H1 (cell line): ENCODE measurements at regions not wholly inside any gene's neighbourhood (a gene's known extent, or its start where the extent isn't known, plus 50 kb on each side); places are given as distances from the start of the nearest gene placed in this dataset.

ENCODE experiments used
- CTCF ChIA-PET: fragments of 300-600 bp; sonication (Branson Sonifier 250); formaldehyde crosslinking; loops from one replicate; lab custom pipeline; 2021; ENCODE audit not compliant: partially characterized antibody; lab: Charles Lee
- POLR2A ChIA-PET: fragments of 300-600 bp; sonication (Branson Sonifier 250); formaldehyde crosslinking; loops from one replicate; lab custom pipeline; 2021; ENCODE audit warnings: inconsistent platforms; ENCODE audit not compliant: partially characterized antibody; lab: Charles Lee
- DNase-seq, 2 experiments: peaks; one replicate each; pipeline versions ENCODE4 v3.0.0 to v3.0.0-alpha.2; 2010 to 2022; ENCODE audit warnings: low spot score in 2 of 2, low read depth in 1 of 2, mixed read lengths in 1 of 2
- FAIRE-seq: peaks from 2 replicates; lab custom pipeline; 2011; peaks lifted over from hg19 to GRCh38; lab: Jason Lieb, UNC
- H2AFZ ChIP-seq: 2 replicates; pipeline ENCODE4 v1.8.1; 2012; ENCODE audit warnings: low read length, inconsistent platforms
- H2AK5ac ChIP-seq: 2 replicates; pipeline ENCODE4 v1.6.1; 2013; ENCODE audit warnings: low read depth, low read length
- H2BK120ac ChIP-seq: replicated peaks from 2 replicates; pipeline ENCODE3; 2013; ENCODE audit warnings: low read depth, low read length, inconsistent platforms
- H2BK12ac ChIP-seq: 2 replicates; pipeline ENCODE4 v1.6.1; 2013; ENCODE audit warnings: low read depth, low read length
- H2BK15ac ChIP-seq: 2 replicates; pipeline ENCODE4 v1.6.1; 2013; ENCODE audit warnings: low read length
- H2BK20ac ChIP-seq: 2 replicates; pipeline ENCODE4 v1.6.1; 2013; ENCODE audit warnings: low read length
- H2BK5ac ChIP-seq: 2 replicates; pipeline ENCODE4 v1.6.1; 2013; ENCODE audit warnings: low read depth, low read length
- H3K14ac ChIP-seq: 2 replicates; pipeline ENCODE4 v1.6.1; 2013; ENCODE audit warnings: inconsistent platforms; ENCODE audit not compliant: insufficient read length
- H3K18ac ChIP-seq: 2 replicates; pipeline ENCODE4 v1.6.1; 2013; ENCODE audit warnings: low read length; ENCODE audit errors: extremely low read depth
- H3K23ac ChIP-seq: 2 replicates; pipeline ENCODE4 v1.6.1; 2013; ENCODE audit warnings: inconsistent platforms; ENCODE audit not compliant: insufficient read length
- H3K23me2 ChIP-seq: 2 replicates; pipeline ENCODE4 v1.6.1; 2013; ENCODE audit warnings: low read depth, low read length
- H3K27ac ChIP-seq: 2 replicates; pipeline ENCODE4 v1.6.1; 2011; ENCODE audit warnings: low read depth, low read length, inconsistent platforms
- H3K27me3 ChIP-seq, 4 experiments: replicated peaks in 1 of 4; 1 replicate in 1 of 4; 2 replicates in 3 of 4; pipeline versions ENCODE4 v1.6.1 to v1.8.1; 2011 to 2013; ENCODE audit warnings: low read length in 3 of 4, mild to moderate bottlenecking in 3 of 4, inconsistent platforms in 2 of 4, mixed read lengths in 2 of 4, moderate library complexity in 1 of 4; ENCODE audit not compliant: control insufficient read depth in 3 of 4, insufficient read depth in 3 of 4; ENCODE audit errors: extremely low read depth in 1 of 4
- H3K36me3 ChIP-seq, 4 experiments: 2 replicates each; pipeline versions ENCODE4 v1.6.1 to v1.8.1; 2011 to 2013; ENCODE audit warnings: mild to moderate bottlenecking in 4 of 4, low read length in 3 of 4, moderate library complexity in 2 of 4, control low read depth in 1 of 4, inconsistent platforms in 1 of 4; ENCODE audit not compliant: insufficient read depth in 4 of 4, control insufficient read depth in 2 of 4
- H3K4ac ChIP-seq: replicated peaks from 2 replicates; pipeline ENCODE3; 2013; ENCODE audit warnings: low read length, low read depth, mixed read lengths, inconsistent platforms; ENCODE audit not compliant: insufficient read length
- H3K4me1 ChIP-seq, 4 experiments: replicated peaks in 1 of 4; 1 replicate in 1 of 4; 2 replicates in 3 of 4; pipeline versions ENCODE4 v1.6.1 to v1.8.1; 2011 to 2013; ENCODE audit warnings: low read length in 3 of 4, inconsistent platforms in 2 of 4, mixed read lengths in 1 of 4; ENCODE audit not compliant: insufficient read depth in 4 of 4, control insufficient read depth in 3 of 4
- H3K4me2 ChIP-seq, 2 experiments: 2 replicates each; pipeline versions ENCODE4 v1.6.1 to v1.8.1; 2011 to 2013; ENCODE audit warnings: low read depth in 2 of 2, low read length in 2 of 2, control low read depth in 1 of 2, inconsistent platforms in 1 of 2, mild to moderate bottlenecking in 1 of 2; ENCODE audit not compliant: insufficient read depth in 1 of 2
- H3K4me3 ChIP-seq, 4 experiments: fragments of 200-600, 300-600 bp in 1 of 4; sonication (generic), shearing (Covaris generic), sonication (Bioruptor Twin) in 1 of 4; 2 replicates each; pipeline versions ENCODE4 v1.5.1 to v1.8.1; 2011 to 2016; ENCODE audit warnings: low read length in 4 of 4, low read depth in 3 of 4, control low read depth in 2 of 4, inconsistent platforms in 2 of 4, mild to moderate bottlenecking in 2 of 4, mixed read lengths in 1 of 4, moderate library complexity in 1 of 4; ENCODE audit not compliant: insufficient read depth in 2 of 4; ENCODE audit errors: extremely low read depth in 1 of 4
- H3K56ac ChIP-seq: replicated peaks from 2 replicates; pipeline ENCODE3; 2013; ENCODE audit warnings: low read depth, mild to moderate bottlenecking, mixed read lengths, low read length, inconsistent platforms; ENCODE audit not compliant: insufficient read length
- H3K79me1 ChIP-seq: 2 replicates; pipeline ENCODE4 v1.6.1; 2013; ENCODE audit warnings: low read depth, low read length, control low read depth
- H3K79me2 ChIP-seq, 2 experiments: 2 replicates each; pipeline versions ENCODE4 v1.6.1 to v1.8.1; 2012 to 2013; ENCODE audit warnings: low read length in 2 of 2, mild to moderate bottlenecking in 2 of 2, inconsistent platforms in 1 of 2; ENCODE audit not compliant: insufficient read depth in 2 of 2, control insufficient read depth in 1 of 2
- H3K9ac ChIP-seq, 4 experiments: replicated peaks in 1 of 4; 1 replicate in 1 of 4; 2 replicates in 3 of 4; pipeline versions ENCODE4 v1.6.1 to v1.8.1; 2011 to 2013; ENCODE audit warnings: low read depth in 3 of 4, low read length in 3 of 4, control low read depth in 2 of 4, mild to moderate bottlenecking in 2 of 4, moderate library complexity in 2 of 4, inconsistent platforms in 1 of 4; ENCODE audit errors: extremely low read depth in 1 of 4
- H3K9me3 ChIP-seq, 2 experiments: 2 replicates each; pipeline versions ENCODE4 v1.6.1 to v1.8.1; 2012 to 2013; ENCODE audit warnings: mild to moderate bottlenecking in 2 of 2, moderate library complexity in 2 of 2, control low read depth in 1 of 2, inconsistent platforms in 1 of 2, low read depth in 1 of 2, low read length in 1 of 2, mixed read lengths in 1 of 2; ENCODE audit not compliant: insufficient read depth in 2 of 2
- H4K20me1 ChIP-seq, 2 experiments: replicated peaks in 1 of 2; 2 replicates each; pipeline versions ENCODE3 to v1.8.1; 2011 to 2013; ENCODE audit warnings: inconsistent platforms in 2 of 2, low read length in 2 of 2, mild to moderate bottlenecking in 1 of 2; ENCODE audit not compliant: insufficient read depth in 2 of 2, control insufficient read depth in 1 of 2
- H4K5ac ChIP-seq: 2 replicates; pipeline ENCODE4 v1.6.1; 2013; ENCODE audit warnings: low read length, low read depth, mixed read lengths, inconsistent platforms; ENCODE audit not compliant: insufficient read length
- H4K8ac ChIP-seq: 2 replicates; pipeline ENCODE4 v1.8.0; 2013; ENCODE audit warnings: mild to moderate bottlenecking, moderate library complexity, low read length, inconsistent platforms; ENCODE audit not compliant: insufficient read depth; ENCODE audit errors: extremely low read depth
- H4K91ac ChIP-seq: replicated peaks from 2 replicates; pipeline ENCODE3; 2013; ENCODE audit warnings: low read length, mixed read lengths, inconsistent platforms; ENCODE audit not compliant: insufficient read length
- CHD2 ChIP-seq: IDR thresholded peaks from 2 replicates; pipeline ENCODE4 v1.6.1; 2012; ENCODE audit warnings: low read length, improper control_type of control experiment
- GTF2F1 ChIP-seq: IDR thresholded peaks from 2 replicates; pipeline ENCODE4 v1.6.1; 2012; ENCODE audit warnings: low read depth, low read length, improper control_type of control experiment, borderline replicate concordance
- JUN ChIP-seq: IDR thresholded peaks from 2 replicates; pipeline ENCODE4 v1.6.1; 2011; ENCODE audit warnings: low read depth, mild to moderate bottlenecking, improper control_type of control experiment, low read length
- JUND ChIP-seq: IDR thresholded peaks from 2 replicates; pipeline ENCODE4 v1.6.1; 2011; ENCODE audit warnings: mild to moderate bottlenecking, improper control_type of control experiment, low read length
- MAX ChIP-seq: IDR thresholded peaks from 2 replicates; pipeline ENCODE4 v1.6.1; 2012; ENCODE audit warnings: inconsistent platforms
- SAP30 ChIP-seq: fragments of 300-600 bp; sonication (generic); IDR thresholded peaks from 2 replicates; pipeline ENCODE4 v1.7.1; 2012; ENCODE audit warnings: low read length, moderate library complexity, mild to moderate bottlenecking, inconsistent platforms; ENCODE audit not compliant: insufficient read depth, insufficient replicate concordance
- TCF12 ChIP-seq: IDR thresholded peaks from 2 replicates; pipeline ENCODE4 v1.6.1; 2011; ENCODE audit warnings: low read depth, mild to moderate bottlenecking, low read length
- YY1 ChIP-seq: IDR thresholded peaks from 2 replicates; pipeline ENCODE4 v1.6.1; 2011; ENCODE audit warnings: low read depth, mild to moderate bottlenecking, low read length
- WGBS, 2 experiments: shearing (Covaris generic) in 1 of 2; methylation state at CpG; one replicate each; pipeline versions ENCODE4 v1.1.6 to v1.1.7; 2013 to 2015; ENCODE audit warnings: low lambda C conversion rate in 2 of 2, mixed read lengths in 2 of 2, inconsistent platforms in 1 of 2, low coverage in 1 of 2, missing lambda C conversion rate in 1 of 2; ENCODE audit not compliant: insufficient replicate concordance in 2 of 2, insufficient coverage in 1 of 2, insufficient read length in 1 of 2; ENCODE audit errors: extremely low coverage in 1 of 2, missing lambda C conversion rate in 1 of 2; 5-methylcytosine and 5-hydroxymethylcytosine counted together

GRCh38 chr1:90282811-90283210, 287.9 kb downstream of the ZNF326 start:
- no peak overlapping the region for H2BK5ac ChIP-seq
- TF ChIP-seq JUN (no peak), MAX (no peak), YY1 (no peak), TCF12 (no peak), JUND (no peak), CHD2 (no peak), GTF2F1 (no peak), SAP30 (no peak)
- TF ChIP-seq, all 59 proteins: peak for 0
- FAIRE-seq (no peak), DNase-seq (no peak)
- 64% methylated on average over 4 of the region's 4 CpGs; no CpG with 5 or more reads in 1 of the 2 experiments for WGBS, 2 experiments
- Histone ChIP-seq H3K4me3 (no peak overlapping the region), H3K4me1 (peaks cover 0 to 3% (median 0%) of the 10 kb centered on the region in 4 experiments; a peak in 2 of 7 replicates), H3K14ac (no peak overlapping the region), H2BK20ac (no peak overlapping the region), H3K4ac (no peak overlapping the region), H3K4me2 (no peak overlapping the region), H3K9ac (no peak overlapping the region), H3K27me3 (no peaks in the 10 kb centered on the region), H3K23ac (no peak overlapping the region), H2BK15ac (no peak overlapping the region), H2AK5ac (no peak overlapping the region), H4K20me1 (no peaks in the 10 kb centered on the region), H3K23me2 (no peaks in the 10 kb centered on the region), H2BK12ac (no peak overlapping the region), H4K8ac (no peak overlapping the region), H3K9me3 (no peaks in the 10 kb centered on the region), H3K36me3 (no peaks in the 10 kb centered on the region), H3K79me2 (no peaks in the 10 kb centered on the region), H3K18ac (no peak overlapping the region), H2AFZ (no peak overlapping the region), H3K27ac (no peak overlapping the region), H2BK120ac (no peak overlapping the region), H3K56ac (no peak overlapping the region), H4K5ac (no peak overlapping the region), H4K91ac (no peak overlapping the region), H3K79me1 (no peaks in the 10 kb centered on the region)
- POLR2A ChIA-PET, result no interaction called here
- CTCF ChIA-PET, result no interaction called here
